Epithelial cell of esophagus (primary cell): ENCODE measurements at regions not wholly inside any gene's neighbourhood (a gene's known extent, or its start where the extent isn't known, plus 50 kb on each side); places are given as distances from the start of the nearest gene placed in this dataset.

Source experiments
- DNase-seq: peaks from one replicate; pipeline ENCODE4 v3.0.0; 2010; ENCODE audit warnings: low read depth
- H3K4me3 ChIP-seq: 2 replicates; pipeline ENCODE4 v1.5.1; 2011; ENCODE audit warnings: mild to moderate bottlenecking, low read length, control low read depth
- TF ChIP-seq, protein P1 (sequence below): IDR thresholded peaks from 2 replicates; pipeline ENCODE4 v1.5.1; 2011; ENCODE audit warnings: low read depth, mild to moderate bottlenecking, low read length, control low read depth, inconsistent platforms; ENCODE audit not compliant: insufficient read depth; ENCODE audit errors: missing control alignments

DNA sequence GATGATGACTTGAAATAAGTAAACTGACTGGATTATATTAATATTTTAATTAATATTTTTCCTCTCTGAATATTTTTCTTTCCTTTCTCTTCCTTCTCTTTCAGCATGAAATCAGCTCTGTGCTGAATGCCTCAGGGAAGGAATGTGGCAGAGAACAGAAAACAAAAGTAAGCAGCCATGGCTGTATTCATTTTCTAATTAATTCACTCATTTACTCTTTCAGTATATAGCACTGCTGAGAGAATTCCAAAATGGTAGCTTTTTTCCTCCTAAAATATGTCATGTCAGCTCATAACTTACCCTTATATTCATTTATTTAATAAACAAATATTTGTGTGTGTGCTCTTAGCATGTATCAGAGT is 522.5 kb downstream of the PTPRC start:
- no peak overlapping the region for H3K4me3 ChIP-seq
- TF ChIP-seq, protein P1, sequence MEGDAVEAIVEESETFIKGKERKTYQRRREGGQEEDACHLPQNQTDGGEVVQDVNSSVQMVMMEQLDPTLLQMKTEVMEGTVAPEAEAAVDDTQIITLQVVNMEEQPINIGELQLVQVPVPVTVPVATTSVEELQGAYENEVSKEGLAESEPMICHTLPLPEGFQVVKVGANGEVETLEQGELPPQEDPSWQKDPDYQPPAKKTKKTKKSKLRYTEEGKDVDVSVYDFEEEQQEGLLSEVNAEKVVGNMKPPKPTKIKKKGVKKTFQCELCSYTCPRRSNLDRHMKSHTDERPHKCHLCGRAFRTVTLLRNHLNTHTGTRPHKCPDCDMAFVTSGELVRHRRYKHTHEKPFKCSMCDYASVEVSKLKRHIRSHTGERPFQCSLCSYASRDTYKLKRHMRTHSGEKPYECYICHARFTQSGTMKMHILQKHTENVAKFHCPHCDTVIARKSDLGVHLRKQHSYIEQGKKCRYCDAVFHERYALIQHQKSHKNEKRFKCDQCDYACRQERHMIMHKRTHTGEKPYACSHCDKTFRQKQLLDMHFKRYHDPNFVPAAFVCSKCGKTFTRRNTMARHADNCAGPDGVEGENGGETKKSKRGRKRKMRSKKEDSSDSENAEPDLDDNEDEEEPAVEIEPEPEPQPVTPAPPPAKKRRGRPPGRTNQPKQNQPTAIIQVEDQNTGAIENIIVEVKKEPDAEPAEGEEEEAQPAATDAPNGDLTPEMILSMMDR = no peak
- DNase-seq = no peak

DNA sequence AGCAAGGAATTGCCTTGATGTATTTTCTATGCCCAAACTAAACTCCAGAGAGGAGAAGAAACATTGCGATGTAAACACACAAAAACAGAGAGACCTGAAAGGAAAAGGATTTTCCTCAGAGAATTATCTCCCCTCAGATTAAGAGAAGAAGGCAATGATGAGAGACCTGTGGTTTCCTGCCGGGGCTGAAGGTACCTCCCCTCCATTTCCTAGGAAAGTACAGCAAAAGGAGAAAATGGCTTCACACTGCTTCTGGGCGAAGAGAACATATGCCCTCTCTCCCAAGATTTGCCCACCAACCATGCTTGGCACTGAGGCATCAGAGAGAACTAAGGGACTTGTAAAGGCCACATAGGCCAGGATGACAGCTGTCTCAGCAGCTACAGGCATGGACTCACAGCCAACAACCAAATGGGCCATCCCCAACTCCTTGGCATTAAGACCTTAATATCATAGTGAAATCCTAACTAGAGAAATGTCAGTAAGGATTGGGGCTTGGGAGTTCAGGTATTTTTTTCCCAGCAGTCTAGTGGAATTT is 523.0 kb downstream of the PTPRC start:
- TF ChIP-seq, protein P1 = no peak
- DNase-seq = no peak

DNA sequence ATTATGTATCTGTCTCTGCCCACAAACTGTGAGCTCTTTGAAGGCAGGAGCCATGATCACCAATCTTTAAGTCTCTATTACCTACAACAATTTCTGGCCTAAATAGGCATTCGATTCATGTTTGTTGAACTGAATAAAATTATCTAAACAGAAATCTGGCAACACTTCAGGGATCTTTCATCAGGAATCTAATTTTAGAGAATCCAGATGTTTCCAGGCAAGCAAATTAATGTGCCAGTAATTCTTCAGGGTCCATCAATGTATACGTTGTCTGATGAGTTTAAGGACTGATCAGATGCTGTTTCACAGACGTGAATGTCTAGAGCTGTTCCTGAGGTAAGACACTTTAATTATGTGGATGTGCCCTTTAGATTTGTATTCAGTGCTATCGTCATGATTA is 524.4 kb downstream of the PTPRC start:
- TF ChIP-seq, protein P1 = no peak
- no peak for DNase-seq
- H3K4me3 ChIP-seq = no peak overlapping the region

More for the DNA sequence above, 523.0 kb downstream of the PTPRC start:
- H3K4me3 ChIP-seq = no peak overlapping the region

DNA sequence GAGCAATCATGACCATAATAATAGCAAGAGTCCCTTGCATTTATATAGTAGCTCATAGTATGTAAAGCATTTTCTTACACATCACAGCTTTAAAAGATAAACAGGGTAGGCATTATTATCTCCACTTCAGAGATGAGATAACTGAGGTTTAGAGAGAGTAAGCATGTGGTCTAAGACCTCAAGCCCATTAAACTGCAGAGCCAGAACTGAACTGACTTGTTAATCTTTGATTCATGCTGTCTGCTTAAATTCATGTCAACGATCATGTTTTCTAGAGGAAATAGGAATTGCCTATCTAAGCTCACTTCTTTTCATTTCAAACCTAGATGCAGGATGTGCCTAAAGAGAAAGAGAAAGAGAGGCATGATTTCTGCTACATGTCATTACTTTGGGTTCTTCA is 524.8 kb downstream of the PTPRC start:
- no peak for DNase-seq
- TF ChIP-seq, protein P1 = no peak
- H3K4me3 ChIP-seq = no peak overlapping the region

DNA sequence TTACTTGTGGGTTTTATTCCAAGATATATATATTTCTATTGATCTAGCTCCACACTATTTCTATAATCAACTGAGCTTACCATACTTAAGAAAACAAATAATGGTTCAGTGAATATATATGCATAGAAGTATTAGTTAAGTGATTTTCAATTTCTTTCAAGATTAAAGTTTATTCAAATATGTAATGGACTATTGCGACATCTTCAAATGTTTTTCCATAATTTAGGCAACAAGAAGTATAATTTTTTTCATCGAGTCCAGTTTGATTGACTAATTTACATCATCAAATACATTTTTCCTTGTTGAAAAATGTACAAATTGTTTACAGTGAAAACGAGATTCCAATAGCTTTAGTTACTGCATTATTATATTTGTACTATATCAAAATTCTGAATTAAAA is 528.6 kb downstream of the PTPRC start:
- no peak overlapping the region for H3K4me3 ChIP-seq
- TF ChIP-seq, protein P1 = no peak

DNA sequence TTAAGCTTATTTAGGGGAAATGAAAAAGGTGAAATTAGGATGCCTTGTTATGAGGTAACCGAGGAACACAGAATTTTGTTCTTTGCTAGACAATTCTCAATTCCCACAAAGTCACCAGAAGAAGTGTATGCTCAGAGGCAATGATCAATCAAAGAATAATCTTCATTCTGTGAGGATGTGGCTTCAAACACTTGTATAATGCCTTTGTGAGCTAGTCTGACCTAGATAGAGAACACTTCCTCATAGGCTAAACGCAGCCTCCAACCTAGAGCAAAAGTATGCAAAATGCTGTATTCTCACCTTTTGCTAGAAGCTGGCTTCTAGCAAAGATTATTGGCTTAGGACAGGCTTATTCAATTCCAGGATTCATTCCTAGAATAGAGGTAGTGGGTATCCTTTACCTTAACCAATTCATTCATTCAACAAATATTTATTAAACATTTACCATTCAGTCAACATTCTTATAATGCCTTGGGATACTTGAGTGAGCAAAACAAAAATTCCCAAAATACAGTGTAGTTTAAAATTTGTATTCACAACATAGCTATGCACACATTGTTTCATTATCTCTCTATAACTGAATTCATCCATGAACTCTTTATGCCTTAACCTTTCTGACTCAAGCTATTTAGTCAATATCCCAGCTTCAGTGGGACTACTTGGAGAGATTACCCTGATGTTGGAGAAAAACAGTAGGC is 530.2 kb downstream of the PTPRC start:
- no peak overlapping the region for H3K4me3 ChIP-seq
- TF ChIP-seq, protein P1 = no peak
- DNase-seq = no peak

More for the DNA sequence above, 528.6 kb downstream of the PTPRC start:
- DNase-seq = no peak

DNA sequence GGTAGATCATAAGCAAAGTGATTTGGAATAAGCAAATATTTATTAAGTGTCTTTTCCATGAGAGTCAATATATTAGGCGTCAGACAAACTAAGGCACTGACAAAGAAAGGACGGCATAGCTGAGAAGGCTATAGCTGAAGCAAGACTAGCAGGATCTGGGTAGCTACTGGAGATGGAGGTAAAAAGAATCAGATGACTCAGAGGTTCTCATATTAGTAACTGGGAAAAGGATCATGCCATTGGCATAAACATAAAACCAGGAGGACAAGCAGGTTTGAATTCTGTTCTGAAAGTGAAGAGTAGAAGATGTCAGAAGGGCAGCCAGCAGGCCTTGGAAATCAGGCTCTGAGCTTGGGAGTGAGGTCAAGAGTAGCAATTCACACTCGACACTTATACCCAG is 531.9 kb downstream of the PTPRC start:
- H3K4me3 ChIP-seq = no peak overlapping the region
- peak; percentile 59 for DNase-seq
- TF ChIP-seq, protein P1 = no peak
